ENCODE measurements at regions not wholly inside any gene's neighbourhood (a gene's known extent, or its start where the extent isn't known, plus 50 kb on each side); places are given as distances from the start of the nearest gene placed in this dataset.
A peak's percentile ranks its signal among the peaks of the same experiment; 100 is the strongest.

- no peak for DNase-seq (ENCODE audit: low spot score, unreplicated experiment)
- Mint-ChIP-seq H3K4me1 (ENCODE audit: low read depth) (peaks cover 7% of the 10 kb centered on the region), H3K27me3 (no peaks in the 10 kb centered on the region), H3K27ac (peak overlapping the region; percentile 54), H3K9me3 (ENCODE audit: low read depth) (peaks cover 5% of the 10 kb centered on the region), H3K4me3 (ENCODE audit: low read depth) (no peak overlapping the region), H3K36me3 (ENCODE audit: insufficient read depth) (peaks cover 39% of the 10 kb centered on the region)
- TF ChIP-seq CTCF (IDR thresholded peaks at IDR 0.05; ENCODE audit: unreplicated experiment), result no peak
Measured at GRCh38 chr6:22053391-22053997, 243.3 kb downstream of the PRL start.

- Mint-ChIP-seq H3K27ac (no peak overlapping the region), H3K9me3 (ENCODE audit: low read depth) (peaks cover 2% of the 10 kb centered on the region), H3K4me3 (ENCODE audit: low read depth) (no peak overlapping the region), H3K36me3 (ENCODE audit: insufficient read depth) (peaks cover 40% of the 10 kb centered on the region), H3K27me3 (no peaks in the 10 kb centered on the region), H3K4me1 (ENCODE audit: low read depth) (peaks cover 5% of the 10 kb centered on the region)
- TF ChIP-seq CTCF (IDR thresholded peaks at IDR 0.05; ENCODE audit: unreplicated experiment), result no peak
- no peak for DNase-seq (ENCODE audit: low spot score, unreplicated experiment)
Measured at GRCh38 chr6:22056398-22056797, 240.4 kb downstream of the PRL start.

GRCh38 chr6:22057962-22058361 lies 238.9 kb downstream of the PRL start:
- H3K27me3 Mint-ChIP-seq, result no peaks in the 10 kb centered on the region
- H3K27ac Mint-ChIP-seq, result no peak overlapping the region
- peaks cover 2% of the 10 kb centered on the region for H3K4me1 Mint-ChIP-seq (ENCODE audit: low read depth)
- no peak for DNase-seq (ENCODE audit: low spot score, unreplicated experiment)
- H3K36me3 Mint-ChIP-seq (ENCODE audit: insufficient read depth), result peaks cover 36% of the 10 kb centered on the region
- peaks cover 2% of the 10 kb centered on the region for H3K9me3 Mint-ChIP-seq (ENCODE audit: low read depth)
- no peak for TF ChIP-seq CTCF (IDR thresholded peaks at IDR 0.05; ENCODE audit: unreplicated experiment)
- no peak overlapping the region for H3K4me3 Mint-ChIP-seq (ENCODE audit: low read depth)

- DNase-seq (ENCODE audit: low spot score, unreplicated experiment), result no peak
- Mint-ChIP-seq H3K27me3 (no peaks in the 10 kb centered on the region), H3K4me3 (ENCODE audit: low read depth) (no peak overlapping the region), H3K36me3 (ENCODE audit: insufficient read depth) (peaks cover 41% of the 10 kb centered on the region), H3K4me1 (ENCODE audit: low read depth) (no peaks in the 10 kb centered on the region), H3K27ac (no peak overlapping the region), H3K9me3 (ENCODE audit: low read depth) (peaks cover 2% of the 10 kb centered on the region)
- TF ChIP-seq CTCF (IDR thresholded peaks at IDR 0.05; ENCODE audit: unreplicated experiment), result no peak
Measured at GRCh38 chr6:22059126-22059525, 237.7 kb downstream of the PRL start.

- Mint-ChIP-seq H3K36me3 (ENCODE audit: insufficient read depth) (peaks cover 38% of the 10 kb centered on the region), H3K27me3 (no peaks in the 10 kb centered on the region), H3K9me3 (ENCODE audit: low read depth) (peaks cover 2% of the 10 kb centered on the region), H3K27ac (no peak overlapping the region), H3K4me3 (ENCODE audit: low read depth) (no peak overlapping the region), H3K4me1 (ENCODE audit: low read depth) (peaks cover 2% of the 10 kb centered on the region)
- no peak for DNase-seq (ENCODE audit: low spot score, unreplicated experiment)
- TF ChIP-seq CTCF (IDR thresholded peaks at IDR 0.05; ENCODE audit: unreplicated experiment), result no peak
Measured at GRCh38 chr6:22059946-22060345, 236.9 kb downstream of the PRL start.
